GM19023 (cell line): ENCODE measurements at regions not wholly inside any gene's neighbourhood (a gene's known extent, or its start where the extent isn't known, plus 50 kb on each side); places are given as distances from the start of the nearest gene placed in this dataset.
"Not testable (repeated sequence)": the region's sequence is repeated elsewhere in the genome, so short reads cannot be mapped to it uniquely, and the experiment has no call there.

Source experiments
- ATAC-seq: cut with Tn5 transposase; IDR thresholded peaks from one replicate; pipeline ENCODE4 v1.9.1; 2021; ENCODE audit warnings: mild to moderate bottlenecking, moderate library complexity; ENCODE audit not compliant: unreplicated experiment

GRCh38 chr1:104646233-104646632, 896.5 kb downstream of the AMY1C start:
- ATAC-seq = no peak

GRCh38 chr1:104648269-104648691, 898.6 kb downstream of the AMY1C start:
- peak; percentile 57 for ATAC-seq

GRCh38 chr1:104664374-104664773, 914.7 kb downstream of the AMY1C start:
- not testable (repeated sequence) for ATAC-seq

GRCh38 chr1:104665300-104665699, 915.6 kb downstream of the AMY1C start:
- no peak for ATAC-seq

GRCh38 chr1:104671684-104672353, 922.1 kb downstream of the AMY1C start:
- no peak for ATAC-seq

GRCh38 chr1:104699433-104699832, 949.7 kb downstream of the AMY1C start:
- no peak for ATAC-seq

- no peak for ATAC-seq
Observed at GRCh38 chr1:104702731-104703130, 953.0 kb downstream of the AMY1C start.

GRCh38 chr1:104706631-104707147, 957.0 kb downstream of the AMY1C start:
- ATAC-seq = no peak

GRCh38 chr1:104718752-104719151, 969.1 kb downstream of the AMY1C start:
- ATAC-seq = no peak

- ATAC-seq = no peak
Observed at GRCh38 chr1:104720741-104721140, 971.0 kb downstream of the AMY1C start.

GRCh38 chr1:104726917-104727316, 977.2 kb downstream of the AMY1C start:
- no peak for ATAC-seq

GRCh38 chr1:104733866-104734265, 984.2 kb downstream of the AMY1C start:
- ATAC-seq = no peak

GRCh38 chr1:104745875-104746274, 996.2 kb downstream of the AMY1C start:
- ATAC-seq = no peak

- no peak for ATAC-seq
Observed at GRCh38 chr1:104746994-104747393, 997.3 kb downstream of the AMY1C start.

- peak; percentile 92 for ATAC-seq
Observed at GRCh38 chr1:104760017-104760416, 1010.3 kb downstream of the AMY1C start.

- no peak for ATAC-seq
Observed at GRCh38 chr1:104761961-104762570, 1012.4 kb downstream of the AMY1C start.

- ATAC-seq = peak; percentile 87
Observed at GRCh38 chr1:104765085-104765484, 1015.4 kb downstream of the AMY1C start.

GRCh38 chr1:104768466-104768865, 1018.8 kb downstream of the AMY1C start:
- ATAC-seq = peak; percentile 54

- no peak for ATAC-seq
Observed at GRCh38 chr1:104780470-104781078, 1030.9 kb downstream of the AMY1C start.

GRCh38 chr1:104785575-104786187, 1036.0 kb downstream of the AMY1C start:
- no peak for ATAC-seq

GRCh38 chr1:104787866-104788510, 1038.3 kb downstream of the AMY1C start:
- no peak for ATAC-seq
